ENCODE measurements at regions not wholly inside any gene's neighbourhood (a gene's known extent, or its start where the extent isn't known, plus 50 kb on each side); places are given as distances from the start of the nearest gene placed in this dataset.
A peak's percentile ranks its signal among the peaks of the same experiment; 100 is the strongest.
"Not testable (repeated sequence)": the region's sequence is repeated elsewhere in the genome, so short reads cannot be mapped to it uniquely, and the experiment has no call there.

DNA sequence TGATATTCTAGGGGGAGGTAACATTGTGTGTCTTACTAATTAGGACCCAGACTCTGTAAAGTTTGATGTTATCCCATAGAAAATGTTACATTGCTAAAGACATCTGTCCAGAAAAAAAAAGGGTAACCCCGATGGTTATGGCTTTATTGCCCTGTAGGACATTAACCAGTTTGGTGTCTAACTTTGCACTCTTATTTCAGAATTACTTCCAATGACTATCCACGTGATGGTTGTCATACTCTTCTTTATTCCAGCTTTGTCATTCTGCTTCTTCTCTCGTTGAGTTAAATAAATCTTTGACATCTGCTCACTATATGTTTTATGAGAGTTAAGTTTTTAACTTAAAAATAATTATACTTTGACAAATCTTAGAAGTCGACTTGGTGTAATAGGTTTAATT is 180.4 kb upstream of the ANKRD55 start:
- DNase-seq = peak in 1 of 2 donors; percentile 22

DNA sequence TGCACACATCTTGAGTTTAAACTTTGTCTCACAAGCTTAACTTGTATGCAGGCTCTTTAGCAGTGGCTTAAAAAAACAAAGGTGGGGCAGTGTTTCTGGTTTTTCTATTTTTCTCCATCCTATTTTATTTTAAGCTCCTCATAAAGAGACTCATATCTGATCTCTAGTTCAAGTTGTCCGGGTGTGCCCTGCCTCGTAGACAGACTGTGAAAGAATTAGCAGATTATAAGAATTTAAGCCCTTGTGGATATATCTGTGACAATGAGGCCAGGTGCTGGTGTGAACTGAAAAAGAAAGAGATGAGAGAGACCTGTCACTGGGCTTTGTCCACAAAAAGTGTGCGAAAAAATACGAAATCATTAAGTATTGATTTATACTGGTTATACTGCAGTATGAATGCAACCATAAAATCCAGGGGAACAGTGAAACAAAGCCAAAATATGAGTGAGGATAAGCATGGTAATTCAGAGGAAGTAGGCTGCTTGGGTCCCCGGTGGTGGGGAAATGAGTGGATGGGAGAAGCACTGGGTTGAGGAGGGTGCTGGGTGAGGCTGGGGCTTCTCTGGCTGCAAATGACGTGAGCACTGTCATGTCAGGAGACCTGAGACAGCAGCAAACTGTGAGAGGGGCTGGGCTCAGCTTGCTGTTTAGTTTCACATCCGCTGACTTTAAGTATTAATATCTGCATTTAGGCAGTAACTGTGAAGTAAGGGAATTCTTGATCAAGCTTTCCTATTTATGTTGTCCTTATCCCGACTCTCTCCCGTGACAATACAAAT is 179.7 kb upstream of the ANKRD55 start:
- peak; percentile 77 to 82 for DNase-seq

DNA sequence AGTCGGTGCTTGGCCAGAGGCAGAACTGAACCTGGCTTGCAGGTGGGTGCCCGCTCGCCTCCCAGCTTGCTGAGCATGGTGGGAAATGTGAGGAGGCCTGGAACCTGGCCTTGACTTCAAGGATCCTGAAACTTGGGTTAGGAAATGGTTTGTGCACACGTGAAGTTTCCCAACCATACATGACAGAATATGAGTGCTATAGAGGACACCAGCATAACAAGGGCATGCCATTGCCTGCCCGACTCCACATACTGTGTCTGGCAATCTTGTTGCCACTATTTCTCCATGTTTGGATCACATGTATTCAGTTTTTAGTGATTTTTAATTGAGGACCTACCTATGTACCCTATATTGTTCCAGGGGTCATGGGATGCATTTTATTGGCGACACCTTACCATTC is 177.6 kb upstream of the ANKRD55 start:
- no peak for DNase-seq

DNA sequence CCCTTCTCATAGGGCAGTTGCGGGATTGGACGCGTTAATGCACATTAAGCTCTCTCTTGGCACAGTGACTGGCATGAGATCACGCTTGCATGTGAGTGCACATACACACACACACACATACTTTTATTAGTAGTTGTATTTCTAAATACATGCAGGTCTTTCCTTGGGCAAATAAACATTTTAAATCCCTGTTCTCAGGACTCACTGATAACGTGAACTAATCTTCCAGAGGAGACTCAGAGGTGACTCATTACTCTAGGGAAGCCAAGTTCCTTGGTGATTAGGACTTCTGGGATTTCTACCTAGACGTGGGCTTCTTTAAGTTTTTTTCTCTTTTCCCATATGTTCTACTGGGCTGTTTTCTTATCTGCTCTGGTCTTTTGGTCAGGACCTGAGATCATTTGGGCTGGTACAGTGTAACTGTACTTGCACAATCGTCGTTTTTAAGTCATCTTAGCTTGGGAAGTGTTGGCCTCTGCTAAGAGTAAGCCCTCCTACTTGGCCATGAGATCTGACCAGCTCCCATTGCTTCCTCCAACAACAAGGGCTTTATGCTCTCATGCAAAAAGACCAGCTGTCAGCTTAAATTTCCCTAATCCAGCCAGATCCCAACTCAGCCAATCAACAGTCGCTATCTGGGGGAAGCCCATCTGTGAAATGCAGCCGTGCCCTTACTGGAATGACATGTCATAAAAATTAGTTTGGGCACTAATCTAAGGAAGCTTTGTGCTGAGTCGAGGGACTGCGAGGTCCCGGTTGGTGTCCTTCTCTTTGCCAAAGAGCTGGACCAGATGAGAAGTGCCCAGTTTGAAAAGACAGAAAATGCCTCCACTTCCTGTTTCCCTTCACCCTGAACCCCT is 176.4 kb upstream of the ANKRD55 start:
- DNase-seq = peak; percentile 61 to 82

DNA sequence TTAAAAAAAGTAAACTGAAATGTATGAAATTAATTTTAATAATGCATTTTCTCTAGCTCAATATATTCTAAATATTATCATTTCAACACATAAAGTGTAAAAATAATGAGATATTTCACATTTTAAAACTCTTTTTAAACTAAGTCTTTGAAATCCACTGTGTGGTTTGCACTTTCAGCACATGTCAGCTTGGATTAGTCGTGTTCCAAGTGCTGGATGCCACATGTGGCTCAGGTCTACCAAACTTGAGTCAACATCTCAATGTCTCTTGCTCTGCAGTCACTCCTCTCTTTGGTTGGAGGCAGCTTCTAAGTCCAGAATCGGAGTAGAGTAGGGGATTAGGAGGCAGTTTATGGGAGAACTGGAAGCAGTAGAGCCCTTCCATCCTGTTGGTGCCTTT is 173.7 kb upstream of the ANKRD55 start:
- no peak for DNase-seq

DNA sequence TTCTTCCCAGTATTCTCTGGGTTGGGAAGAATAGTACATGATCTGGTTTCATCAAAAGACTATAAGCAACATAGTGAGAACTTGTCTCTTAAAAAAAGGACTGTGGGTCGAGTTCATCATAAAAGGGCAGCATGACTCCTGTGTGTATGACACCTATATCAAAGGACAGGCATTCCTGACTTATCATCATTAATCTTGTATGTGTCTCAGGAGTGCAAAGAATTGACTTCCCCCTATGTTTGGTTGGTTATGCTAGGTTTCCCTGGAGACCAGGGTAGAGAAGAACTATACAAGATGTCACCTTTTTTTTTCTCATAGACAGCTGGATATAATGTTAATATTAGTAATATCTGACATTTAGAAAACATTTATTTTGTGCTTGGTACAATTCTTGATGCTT is 173.1 kb upstream of the ANKRD55 start:
- no peak for DNase-seq

DNA sequence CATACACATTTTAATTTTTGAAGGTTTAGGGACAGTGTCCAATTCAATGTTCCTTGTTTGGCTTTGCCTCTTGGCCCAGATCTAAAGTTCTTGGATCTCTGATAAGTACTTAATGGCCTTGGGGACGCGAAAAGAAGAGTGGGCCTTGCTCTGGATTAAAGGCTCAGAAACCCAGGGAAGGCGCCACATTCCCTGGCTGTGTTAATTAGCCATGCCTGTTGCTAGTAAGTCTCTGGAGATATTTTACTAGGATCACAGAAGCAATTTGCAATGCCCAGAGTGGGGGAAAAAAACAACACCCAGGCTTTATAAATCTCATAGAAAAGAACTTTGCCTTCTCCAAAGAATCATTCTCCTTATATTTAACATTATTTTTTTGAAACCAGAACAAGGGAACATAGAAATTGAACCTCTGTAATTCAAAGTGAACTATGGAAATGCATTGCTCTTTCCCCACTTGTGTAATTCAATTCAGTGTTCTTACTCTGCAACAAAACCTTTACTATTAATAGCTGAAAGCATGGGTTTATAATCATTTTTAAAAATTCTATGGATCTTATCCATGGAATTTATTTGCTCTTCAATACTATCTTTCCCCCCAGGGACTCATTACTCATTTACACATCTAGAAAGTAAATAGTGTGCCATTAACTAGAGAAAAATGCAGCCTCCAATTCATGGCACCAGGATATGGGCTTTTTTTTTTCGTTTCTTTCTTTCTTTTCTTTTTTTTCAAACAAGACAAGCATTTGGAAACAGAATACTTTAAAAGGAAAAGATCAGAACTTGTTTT is 172.2 kb upstream of the ANKRD55 start:
- no peak for DNase-seq

DNA sequence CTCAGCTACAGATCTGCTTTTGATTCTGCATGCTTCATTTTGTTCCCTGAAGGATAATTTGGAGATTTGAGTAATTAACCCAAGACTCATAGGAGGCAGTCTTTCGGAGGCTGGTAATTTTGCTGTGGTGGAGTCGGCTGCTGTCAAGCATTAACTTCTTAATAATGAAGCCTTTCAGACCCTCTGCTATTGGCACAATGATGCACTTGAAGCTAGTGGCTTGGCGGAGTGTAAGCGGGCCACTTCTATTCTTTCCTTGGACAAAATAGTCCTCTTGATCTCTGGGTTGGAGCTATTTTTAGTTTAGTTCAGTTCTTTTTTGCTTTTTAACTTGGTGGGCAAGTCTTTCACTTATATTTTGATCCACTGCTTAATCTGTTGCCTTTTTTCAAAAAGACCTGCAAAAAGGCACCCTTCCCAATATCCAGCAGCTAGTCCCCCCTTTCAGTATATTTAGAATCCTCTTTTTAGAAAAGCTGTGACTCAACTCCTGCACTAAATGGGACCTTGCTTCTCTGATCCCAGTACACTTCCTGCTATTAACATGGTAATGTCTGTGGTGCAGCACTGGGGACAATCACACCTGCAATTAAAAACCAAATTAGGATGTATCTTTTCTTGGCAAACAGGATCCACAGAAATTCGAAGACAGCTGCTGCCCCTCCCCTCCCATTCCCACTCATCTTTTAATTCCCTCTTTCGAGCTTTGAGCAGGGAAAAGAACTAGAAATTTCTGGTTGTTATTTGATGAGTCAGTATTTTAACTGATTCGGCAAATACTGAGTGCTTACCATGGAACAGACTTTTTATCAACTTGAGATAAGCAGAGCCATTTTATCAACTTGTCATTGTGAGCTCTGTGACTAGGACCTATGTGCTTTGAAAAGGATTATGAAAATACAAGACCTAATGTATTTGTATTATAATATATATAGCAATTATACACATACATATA is 169.4 kb upstream of the ANKRD55 start:
- no peak for DNase-seq

DNA sequence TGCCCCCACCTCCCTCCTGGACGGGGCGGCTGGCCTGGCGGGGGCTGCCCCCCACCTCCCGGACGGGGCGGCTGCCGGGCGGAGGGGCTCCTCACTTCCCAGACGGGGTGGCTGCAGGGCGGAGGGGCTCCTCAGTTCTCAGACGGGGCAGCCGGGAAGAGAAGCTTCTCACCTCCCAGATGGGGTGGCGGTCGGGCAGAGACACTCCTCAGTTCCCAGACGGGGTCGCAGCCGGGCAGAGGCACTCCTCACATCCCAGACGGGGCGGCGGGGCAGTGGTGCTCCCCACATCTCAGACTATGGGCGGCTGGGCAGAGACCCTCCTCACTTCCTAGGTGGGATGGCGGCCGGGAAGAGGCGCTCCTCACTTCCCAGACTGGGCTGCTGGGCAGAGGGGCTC is 164.7 kb upstream of the ANKRD55 start:
- DNase-seq = not testable (repeated sequence)

DNA sequence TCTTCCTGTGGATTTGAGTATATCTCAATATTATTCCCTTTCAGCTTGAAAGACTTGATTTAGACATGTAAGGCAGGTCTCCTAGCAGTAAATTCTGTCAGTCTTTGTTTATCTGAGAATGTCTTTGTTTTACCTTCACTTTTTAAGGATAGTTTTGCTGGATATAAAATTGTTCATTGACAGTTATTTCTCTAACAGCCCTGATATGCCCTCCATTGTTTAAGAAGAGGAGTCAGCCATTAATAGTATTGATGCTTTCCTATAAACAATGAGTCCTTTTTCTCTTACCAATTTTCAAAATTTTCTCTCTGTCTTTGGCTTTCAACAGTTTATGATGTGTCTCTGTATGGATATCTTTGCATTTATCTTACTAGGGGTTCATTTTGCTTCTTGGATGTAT is 163.5 kb upstream of the ANKRD55 start:
- DNase-seq = no peak

DNA sequence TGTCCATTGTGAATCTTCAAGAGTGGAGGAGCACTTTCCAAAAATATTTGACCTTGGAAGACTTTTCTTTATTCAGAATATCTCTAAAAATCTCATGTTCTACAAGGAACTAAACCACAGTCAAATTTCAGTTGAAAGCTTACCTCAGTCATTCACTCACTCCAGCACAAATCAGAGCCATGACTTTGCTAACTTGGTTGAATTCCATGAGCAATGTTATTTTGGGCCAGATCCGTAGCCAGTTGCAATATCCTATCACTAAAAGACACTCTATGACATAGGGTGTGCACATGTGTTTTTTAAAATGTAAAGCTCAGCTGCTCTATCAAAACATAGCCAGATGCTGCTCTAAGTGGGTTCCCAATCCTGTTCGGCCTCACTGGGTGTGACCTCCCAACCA is 156.1 kb upstream of the ANKRD55 start:
- DNase-seq = no peak

DNA sequence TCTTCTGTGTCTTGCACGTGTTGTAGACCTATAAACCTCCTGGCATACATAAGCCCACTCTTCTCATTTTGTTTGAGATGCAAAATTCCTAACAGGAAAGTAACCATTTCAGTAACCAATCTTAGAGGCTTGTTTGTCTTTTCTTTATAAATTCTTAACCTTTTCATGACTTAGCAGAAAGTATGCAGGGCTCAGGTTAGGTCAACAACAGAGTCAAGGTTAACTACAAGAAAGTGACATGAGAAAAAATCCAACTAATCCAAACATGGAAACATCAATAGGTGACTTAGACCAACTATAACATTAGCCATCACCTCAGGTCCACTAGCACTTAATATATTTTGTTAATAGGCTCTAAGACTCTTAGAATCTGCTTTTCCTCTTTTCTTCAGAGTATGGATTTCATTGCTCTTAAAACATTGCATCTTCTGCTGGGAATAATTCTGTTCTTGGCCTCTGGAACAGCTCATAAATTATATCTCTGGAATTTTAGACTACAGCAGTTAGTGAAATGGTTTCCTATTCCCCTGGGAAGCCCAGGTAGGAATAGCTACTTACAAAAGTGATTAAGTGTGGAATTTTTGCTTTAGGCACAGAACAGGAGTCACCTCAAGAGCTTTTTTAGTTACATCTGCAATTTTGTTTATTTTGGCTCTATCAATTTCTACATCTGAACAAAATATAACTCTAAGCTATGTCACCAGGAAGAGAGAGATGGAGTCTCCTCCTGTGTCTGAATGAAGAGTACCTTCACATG is 155.3 kb upstream of the ANKRD55 start:
- DNase-seq = no peak

DNA sequence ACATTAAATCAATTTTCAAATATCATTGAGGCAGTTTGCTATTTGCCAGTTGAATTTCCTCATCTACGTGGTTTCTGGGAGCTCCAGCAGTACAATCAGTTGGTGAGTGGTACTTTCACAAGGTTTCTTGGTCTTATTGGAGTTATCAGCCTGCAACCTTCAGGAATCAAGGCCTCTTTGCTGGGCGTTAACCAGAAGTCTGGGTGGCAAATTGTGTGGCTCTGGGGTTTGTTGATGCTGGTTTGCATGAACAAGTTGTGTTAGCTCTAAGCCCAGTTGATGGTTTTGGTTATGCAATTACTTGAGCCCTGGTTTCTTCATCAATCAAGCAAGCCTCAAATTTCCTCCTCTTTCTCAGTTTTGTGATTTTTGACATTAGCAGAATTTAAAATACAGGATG is 152.9 kb upstream of the ANKRD55 start:
- peak in 1 of 2 donors; percentile 13 for DNase-seq

DNA sequence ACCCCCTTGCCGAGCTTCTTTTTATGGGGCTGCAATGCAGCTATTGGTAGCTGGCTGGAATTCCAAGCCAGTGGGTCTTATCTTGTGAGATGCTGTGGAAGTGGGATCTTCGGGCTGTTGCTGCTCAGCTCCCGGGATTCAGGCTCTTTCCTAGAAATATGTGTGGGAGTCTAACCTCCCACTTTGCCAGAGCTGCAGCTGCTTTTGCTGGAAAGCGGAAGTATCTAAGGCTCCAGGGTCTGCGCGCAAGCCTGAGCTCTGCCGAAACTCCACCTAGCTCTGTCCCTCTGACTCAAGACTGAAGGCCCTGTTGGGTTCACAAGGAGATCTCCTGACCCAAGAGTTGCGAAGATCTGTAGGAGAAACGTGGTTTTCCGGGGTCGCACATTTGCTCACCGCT is 151.1 kb upstream of the ANKRD55 start:
- DNase-seq = no peak

DNA sequence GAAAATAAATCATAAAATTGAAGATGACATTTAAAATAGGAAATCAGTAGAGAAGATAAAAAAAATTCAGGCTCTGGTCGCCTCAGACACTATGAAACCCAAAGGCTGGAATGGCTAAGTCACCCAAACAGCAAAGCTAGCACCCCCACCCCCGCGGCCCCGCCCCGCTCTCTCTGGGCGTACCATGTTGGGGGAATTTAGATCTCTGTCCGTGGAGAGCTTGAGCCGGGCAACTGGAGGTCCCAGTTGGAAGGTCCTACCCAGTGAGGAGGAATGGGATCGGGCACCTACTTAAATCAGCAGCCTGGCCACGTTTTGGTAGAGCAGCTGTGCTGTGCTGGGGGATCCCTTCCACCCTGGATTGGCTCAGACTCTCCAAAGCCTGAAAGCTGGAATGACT is 150.6 kb upstream of the ANKRD55 start:
- DNase-seq = no peak

DNA sequence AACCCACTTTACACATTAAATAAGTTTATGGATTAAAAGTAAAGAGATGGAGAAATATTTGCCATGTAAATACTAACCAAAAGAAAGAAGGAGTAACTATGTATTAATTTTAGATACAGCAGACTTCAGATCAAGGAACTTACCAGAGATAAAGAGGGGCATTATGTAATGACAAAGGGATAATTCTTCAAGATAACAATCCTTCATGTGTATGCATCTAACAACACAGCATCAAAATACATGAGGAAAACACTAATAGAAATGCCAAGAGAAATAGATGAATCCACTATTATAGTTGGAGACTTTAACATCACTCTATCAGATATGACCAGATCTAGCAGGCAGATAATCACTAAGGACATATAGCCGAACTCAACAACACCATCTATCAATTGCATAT is 149.8 kb upstream of the ANKRD55 start:
- no peak for DNase-seq

DNA sequence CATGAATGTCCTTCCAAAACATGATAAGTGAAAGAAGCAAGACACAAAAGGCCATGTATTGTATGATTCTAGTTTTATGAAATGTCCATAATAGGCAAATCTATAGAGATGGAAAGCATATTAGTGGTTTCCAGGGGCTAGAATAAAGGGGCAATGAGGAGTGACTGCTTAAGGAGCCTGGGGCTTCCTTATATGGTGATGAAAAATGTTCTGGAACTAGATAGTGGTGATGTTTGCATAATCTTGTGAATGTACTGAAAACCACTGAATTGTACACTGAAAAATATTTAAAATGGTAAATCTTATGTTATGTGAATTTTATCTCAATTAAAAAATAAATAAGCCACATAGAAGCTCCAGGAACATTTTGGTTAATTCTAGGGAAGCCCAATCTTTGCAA is 144.4 kb upstream of the ANKRD55 start:
- DNase-seq = no peak

DNA sequence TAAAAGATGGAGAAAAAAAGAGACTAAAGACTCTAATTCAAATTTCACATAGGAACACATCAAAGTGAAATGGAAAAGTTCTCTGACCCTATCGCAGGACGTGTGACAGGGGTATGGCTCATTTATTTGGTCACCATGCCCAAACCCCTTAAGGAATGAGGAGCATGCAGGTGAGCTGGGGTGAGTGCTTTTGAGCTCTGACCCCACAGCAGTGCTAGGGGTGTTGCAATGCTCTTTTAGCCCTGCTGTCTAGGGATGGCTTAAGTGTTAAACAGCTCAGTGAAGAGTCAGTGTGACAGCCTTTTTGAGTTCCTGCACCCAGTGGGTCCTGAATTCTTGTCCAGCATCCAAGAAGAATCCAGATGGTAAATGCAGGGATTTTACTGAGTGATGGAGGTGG is 143.0 kb upstream of the ANKRD55 start:
- no peak for DNase-seq

DNA sequence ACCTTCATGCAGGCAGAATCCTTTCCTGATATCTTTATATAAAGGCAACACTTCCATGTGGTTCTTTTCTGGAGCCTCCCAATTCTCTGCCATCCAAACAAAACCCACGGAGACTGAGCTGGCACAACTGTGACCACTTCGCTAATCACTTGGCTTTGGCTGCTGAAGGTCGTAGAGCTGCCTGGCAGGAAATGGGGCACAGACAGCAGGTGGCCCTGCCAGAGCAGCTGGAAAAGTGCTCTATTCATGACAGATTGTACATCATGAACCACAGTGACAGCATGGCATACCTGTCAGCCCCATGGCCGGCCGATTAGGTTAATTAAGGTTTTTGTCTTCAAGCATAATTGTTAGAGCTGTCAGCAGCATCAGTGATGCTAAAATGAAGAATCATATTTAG is 141.9 kb upstream of the ANKRD55 start:
- no peak for DNase-seq

DNA sequence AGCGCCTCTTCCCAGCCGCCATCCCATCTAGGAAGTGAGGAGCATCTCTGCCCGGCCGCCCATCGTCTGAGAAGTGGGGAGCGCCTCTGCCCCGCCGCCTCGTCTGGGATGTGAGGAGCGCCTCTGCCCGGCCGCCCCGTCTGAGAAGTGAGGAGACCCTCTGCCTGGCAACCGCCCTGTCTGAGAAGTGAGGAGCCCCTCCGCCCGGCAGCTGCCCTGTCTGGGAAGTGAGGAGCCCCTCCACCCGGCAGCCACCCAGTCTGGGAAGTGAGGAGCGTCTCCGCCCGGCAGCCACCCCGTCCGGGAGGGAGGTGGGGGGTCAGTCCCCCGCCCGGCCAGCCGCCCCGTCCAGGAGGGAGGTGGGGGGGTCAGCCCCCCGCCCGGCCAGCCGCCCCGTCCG is 139.4 kb upstream of the ANKRD55 start:
- DNase-seq = not testable (repeated sequence)

DNA sequence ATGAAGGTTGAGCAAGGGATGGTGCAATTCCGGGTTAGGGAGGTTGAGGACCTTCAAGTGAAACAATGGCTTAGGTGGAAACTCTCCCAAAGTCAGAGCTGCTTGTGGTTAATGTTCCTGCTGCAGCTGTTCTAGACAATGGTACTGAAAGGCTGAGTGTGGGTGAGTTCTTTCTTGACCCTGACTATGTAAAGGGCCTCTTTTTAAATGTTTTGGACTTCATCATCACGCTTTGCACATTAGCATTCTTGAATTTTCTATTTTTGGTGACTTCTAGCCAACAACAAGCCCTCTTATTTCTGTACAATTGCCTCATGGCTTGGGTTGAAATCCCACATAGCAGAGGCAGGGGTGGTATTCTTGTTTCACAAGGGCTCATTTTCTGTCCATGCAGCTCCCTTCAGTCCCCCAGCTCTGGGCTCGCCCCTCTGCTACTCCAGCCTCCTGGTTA is 136.3 kb upstream of the ANKRD55 start:
- no peak for DNase-seq

All from inflammatory macrophage (primary cell).